ENCODE measurements at regions not wholly inside any gene's neighbourhood (a gene's known extent, or its start where the extent isn't known, plus 50 kb on each side); places are given as distances from the start of the nearest gene placed in this dataset.

GRCh38 chr6:14265049-14266021 lies 147.8 kb downstream of the CD83 start:
- no peak overlapping the region for H3K4me3 ChIP-seq
- DNase-seq, result no peak
- no peaks in the 10 kb centered on the region for H3K36me3 ChIP-seq (ENCODE audit: insufficient read depth in 1 of 2, low read depth in 1 of 2)
- H3K27me3 ChIP-seq (ENCODE audit: insufficient read depth in 3 of 3, low read length in 2 of 3), result no peaks in the 10 kb centered on the region
- peaks cover 17% of the 10 kb centered on the region for H3K9me3 ChIP-seq
- no peak overlapping the region for H3K27ac ChIP-seq
- intact Hi-C loops (cut with DNase I), result no loop called here
- no peaks in the 10 kb centered on the region for H3K4me1 ChIP-seq
- WGBS, 3 donors, result 88 to 91% (median 90%) methylated on average over 5 of the region's 5 CpGs
- no peak for ATAC-seq
- TF ChIP-seq CTCF (IDR thresholded peaks at IDR 0.05), result no peak

GRCh38 chr6:14266266-14266665 lies 148.7 kb downstream of the CD83 start:
- 90 to 94% (median 91%) methylated on average over 2 of the region's 2 CpGs for WGBS, 3 donors
- H3K27me3 ChIP-seq (ENCODE audit: insufficient read depth in 3 of 3, low read length in 2 of 3), result no peaks in the 10 kb centered on the region
- no peaks in the 10 kb centered on the region for H3K36me3 ChIP-seq (ENCODE audit: insufficient read depth in 1 of 2, low read depth in 1 of 2)
- intact Hi-C loops (cut with DNase I), result no loop called here
- no peak overlapping the region for H3K27ac ChIP-seq
- DNase-seq, result no peak
- no peaks in the 10 kb centered on the region for H3K4me1 ChIP-seq
- no peak for ATAC-seq
- no peak overlapping the region for H3K4me3 ChIP-seq
- no peak for TF ChIP-seq CTCF (IDR thresholded peaks at IDR 0.05)
- H3K9me3 ChIP-seq, result peaks cover 17% of the 10 kb centered on the region

GRCh38 chr6:14267885-14268660 lies 150.5 kb downstream of the CD83 start:
- intact Hi-C loops (cut with DNase I), result no loop called here
- Histone ChIP-seq H3K36me3 (ENCODE audit: insufficient read depth in 1 of 2, low read depth in 1 of 2) (no peaks in the 10 kb centered on the region), H3K27me3 (ENCODE audit: insufficient read depth in 3 of 3, low read length in 2 of 3) (no peaks in the 10 kb centered on the region), H3K9me3 (peaks cover 14% of the 10 kb centered on the region), H3K4me1 (no peaks in the 10 kb centered on the region), H3K27ac (no peak overlapping the region), H3K4me3 (no peak overlapping the region)
- DNase-seq, result no peak
- TF ChIP-seq CTCF (IDR thresholded peaks at IDR 0.05), result no peak
- ATAC-seq, result no peak
- 91 to 92% (median 92%) methylated on average over 9 of the region's 9 CpGs for WGBS, 3 donors

DNA sequence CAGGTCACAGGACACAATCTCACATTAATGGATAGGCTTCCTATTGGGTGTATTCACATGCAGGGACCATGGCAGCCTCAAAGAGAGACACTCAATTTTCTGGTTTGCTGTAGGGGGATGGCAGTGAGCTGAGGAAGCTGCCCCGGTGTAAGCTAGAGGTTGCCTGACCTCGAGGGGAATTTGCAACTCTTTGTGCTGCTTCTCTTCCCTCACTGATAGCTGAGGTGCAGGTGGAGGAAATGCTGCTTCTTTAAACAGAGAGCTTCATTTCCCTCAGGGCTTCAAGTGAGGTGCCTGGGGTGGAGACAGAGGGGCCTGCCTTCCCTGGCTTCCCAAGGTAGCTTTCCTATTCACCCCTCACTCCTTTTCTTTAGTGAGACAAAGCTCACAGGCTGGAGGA lies 151.9 kb downstream of the CD83 start:
- Histone ChIP-seq H3K4me1 (no peaks in the 10 kb centered on the region), H3K27ac (no peak overlapping the region), H3K36me3 (ENCODE audit: insufficient read depth in 1 of 2, low read depth in 1 of 2) (no peaks in the 10 kb centered on the region), H3K4me3 (no peak overlapping the region), H3K9me3 (peaks cover 4% of the 10 kb centered on the region), H3K27me3 (ENCODE audit: insufficient read depth in 3 of 3, low read length in 2 of 3) (no peaks in the 10 kb centered on the region)
- no peak for DNase-seq
- intact Hi-C loops (cut with DNase I), result no loop called here
- no peak for ATAC-seq
- WGBS, 3 donors, result 73 to 94% (median 78%) methylated on average over 2 of the region's 2 CpGs
- TF ChIP-seq CTCF (IDR thresholded peaks at IDR 0.05), result no peak
